ENCODE measurements at regions not wholly inside any gene's neighbourhood (a gene's known extent, or its start where the extent isn't known, plus 50 kb on each side); places are given as distances from the start of the nearest gene placed in this dataset.

DNA sequence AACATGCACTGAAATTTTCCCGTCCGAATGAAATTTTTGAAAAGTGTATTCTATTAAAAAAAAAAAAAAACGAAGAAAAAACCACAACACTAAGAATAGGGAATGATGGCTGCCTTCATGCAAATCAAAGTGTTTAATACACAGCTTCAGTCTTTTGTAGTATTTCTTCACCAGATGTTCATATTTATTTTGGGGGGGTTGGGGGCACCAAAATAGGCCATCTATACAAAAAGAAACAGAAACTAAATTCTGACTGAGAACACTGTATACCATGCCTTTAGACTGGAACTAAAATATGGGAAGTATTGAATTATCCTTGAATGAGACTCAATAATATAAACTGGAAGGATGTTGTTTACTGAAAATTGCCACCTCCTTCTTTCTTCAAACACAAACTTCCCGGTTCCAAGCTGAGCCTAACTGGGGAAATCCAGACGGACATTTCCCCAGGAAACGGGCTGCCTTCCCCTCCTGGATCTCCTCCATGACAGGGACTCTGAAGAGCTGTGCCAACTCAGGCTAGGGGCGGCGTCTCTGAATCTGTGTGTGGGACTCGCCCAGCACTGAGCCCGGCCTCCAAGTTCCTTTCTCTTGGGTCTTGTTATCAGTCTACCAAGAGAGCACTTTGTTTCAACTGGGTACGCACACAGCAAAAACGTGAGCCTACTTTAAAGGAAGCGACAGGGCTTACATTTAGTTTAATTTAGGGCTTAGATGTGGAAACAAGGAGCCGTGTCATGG, 511.3 kb upstream of the ADAMTS16 start:
- no peak for DNase-seq (ENCODE audit: low read depth in 2 of 2)

GRCh38 chr5:4630031-4630430, 510.1 kb upstream of the ADAMTS16 start:
- DNase-seq (ENCODE audit: low read depth in 2 of 2): no peak

- DNase-seq (ENCODE audit: low read depth in 2 of 2): no peak
Observed at GRCh38 chr5:4634342-4634741, 505.8 kb upstream of the ADAMTS16 start.

DNA sequence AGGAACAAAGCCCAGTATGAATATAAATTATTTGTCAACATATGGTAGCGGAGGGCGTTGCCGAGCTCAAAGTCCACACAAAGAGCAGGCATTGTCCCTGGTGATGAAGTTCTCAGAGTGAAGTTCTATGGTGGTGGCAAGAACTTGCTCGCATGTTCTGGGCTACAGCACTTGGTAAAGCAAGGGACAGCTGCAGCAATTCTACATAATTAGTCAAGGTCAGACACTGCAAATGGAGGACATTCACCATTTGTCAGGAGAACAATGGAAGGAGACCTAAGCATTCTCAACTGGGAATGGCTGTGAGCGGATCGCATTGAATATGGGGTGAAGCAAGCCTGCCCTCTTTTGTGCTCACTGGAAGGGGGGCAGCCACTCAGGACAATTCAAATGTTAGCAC, 503.8 kb upstream of the ADAMTS16 start:
- no peak for DNase-seq (ENCODE audit: low read depth in 2 of 2)

GRCh38 chr5:4639946-4640345, 500.2 kb upstream of the ADAMTS16 start:
- DNase-seq (ENCODE audit: low read depth in 2 of 2): no peak

- DNase-seq (ENCODE audit: low read depth in 2 of 2): no peak
Observed at GRCh38 chr5:4640795-4641194, 499.3 kb upstream of the ADAMTS16 start.

GRCh38 chr5:4642525-4642924, 497.6 kb upstream of the ADAMTS16 start:
- DNase-seq (ENCODE audit: low read depth in 2 of 2): no peak

GRCh38 chr5:4643190-4643589, 496.9 kb upstream of the ADAMTS16 start:
- no peak for DNase-seq (ENCODE audit: low read depth in 2 of 2)

DNA sequence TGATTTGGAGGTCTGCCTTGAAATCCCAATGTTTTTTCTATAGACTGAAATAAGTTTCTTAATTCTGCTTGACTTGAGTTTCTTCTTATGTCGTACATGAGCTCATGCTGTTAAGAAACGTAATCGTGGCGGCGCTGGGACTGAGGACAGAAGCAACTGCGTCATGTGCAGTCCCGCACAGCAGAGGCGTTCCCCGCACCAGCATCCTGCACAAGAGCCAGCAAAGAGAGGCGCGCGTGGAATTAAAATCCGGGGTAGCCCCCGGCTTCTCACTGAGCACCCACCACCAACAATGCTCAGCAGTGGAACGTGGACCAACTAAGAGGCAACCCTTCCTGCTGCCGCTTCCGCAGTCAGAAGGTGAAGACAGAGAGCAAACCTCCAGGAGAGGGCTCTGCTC, 496.2 kb upstream of the ADAMTS16 start:
- no peak for DNase-seq (ENCODE audit: low read depth in 2 of 2)

DNA sequence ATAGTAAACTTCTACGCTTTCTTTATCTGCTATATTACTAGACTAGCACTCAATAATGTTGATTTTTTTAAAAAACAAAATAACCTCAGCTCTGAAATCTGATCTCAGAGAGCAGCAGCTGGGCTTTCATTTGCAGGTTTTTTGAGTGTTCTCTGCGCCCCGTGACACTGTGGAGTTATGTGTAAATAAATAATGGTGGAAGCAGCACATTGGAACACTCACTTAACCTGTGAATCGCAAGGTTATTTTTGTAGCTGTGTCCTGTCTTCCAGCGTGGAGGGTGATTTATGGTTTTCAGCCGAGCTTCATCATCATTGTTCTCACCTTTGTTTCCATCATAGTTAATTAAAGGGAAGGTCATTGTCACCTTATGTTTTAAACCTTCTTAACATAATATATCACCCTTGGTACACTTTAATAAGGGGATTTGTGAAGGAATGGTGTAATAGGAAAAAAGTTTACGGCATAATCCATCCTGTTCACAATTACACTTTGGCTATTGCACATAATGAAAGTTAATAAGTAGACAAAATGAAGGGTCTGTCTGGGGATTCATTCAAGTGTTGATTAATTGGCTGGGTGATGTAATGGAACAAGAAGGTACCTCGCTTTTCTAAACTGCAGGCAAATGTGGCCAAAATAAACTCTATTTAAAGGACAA, 493.3 kb upstream of the ADAMTS16 start:
- no peak for DNase-seq (ENCODE audit: low read depth in 2 of 2)

GRCh38 chr5:4647955-4648354, 492.2 kb upstream of the ADAMTS16 start:
- no peak for DNase-seq (ENCODE audit: low read depth in 2 of 2)

DNA sequence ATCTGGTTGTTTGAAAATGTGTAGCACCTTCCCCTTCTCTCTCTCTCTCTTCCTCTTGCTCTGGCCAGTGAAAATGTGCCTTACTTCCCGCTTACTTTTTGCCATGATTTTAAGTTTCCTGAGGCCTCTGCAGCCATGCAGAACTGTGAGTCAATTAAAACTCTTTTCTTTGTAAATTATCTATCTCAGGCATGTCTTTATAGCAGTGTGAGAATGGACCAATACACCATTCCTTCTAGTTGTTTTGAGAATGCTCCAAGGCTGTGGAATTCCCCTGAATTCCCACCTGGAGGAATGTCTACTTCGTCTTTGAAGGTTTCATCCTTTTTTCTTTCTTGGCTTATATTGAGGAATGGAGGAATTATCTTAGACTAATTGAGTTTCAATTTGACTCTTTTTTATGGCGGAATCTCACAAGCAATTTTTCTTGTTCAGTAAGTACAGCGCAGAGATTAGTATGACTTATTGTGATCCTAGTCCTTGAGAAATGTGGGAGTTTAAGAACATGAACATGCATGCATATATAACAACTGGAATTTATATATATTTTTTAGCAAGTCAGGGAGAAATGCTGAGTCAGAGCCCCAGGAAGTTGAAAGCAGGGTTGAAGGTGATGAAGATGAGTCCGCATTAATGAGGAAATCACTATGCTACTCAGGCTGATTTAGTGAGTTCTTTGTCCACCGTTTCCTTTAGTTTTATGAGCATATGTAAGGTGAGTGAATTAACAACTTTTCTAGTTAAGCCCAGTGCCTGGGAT, 488.1 kb upstream of the ADAMTS16 start:
- DNase-seq (ENCODE audit: low read depth in 2 of 2): no peak

DNA sequence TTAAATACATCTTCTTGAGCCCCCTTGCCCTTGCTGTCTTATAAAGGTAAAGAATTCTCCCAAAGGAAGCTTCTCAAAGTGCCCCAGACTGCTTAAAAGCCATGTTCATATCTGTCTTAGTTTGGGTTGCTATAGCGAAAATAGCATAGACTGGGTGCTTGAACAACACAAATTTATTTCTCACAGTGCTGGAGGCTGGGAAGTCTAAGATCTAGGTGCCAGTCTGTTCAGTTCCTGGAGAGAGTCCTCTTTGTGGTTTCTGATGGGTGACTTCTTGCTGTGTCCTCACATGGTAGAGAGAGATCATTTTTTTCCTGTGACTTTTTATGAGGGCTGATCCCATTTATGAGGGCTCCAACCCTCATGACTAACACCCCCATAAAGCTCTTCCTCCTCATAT, 486.7 kb upstream of the ADAMTS16 start:
- no peak for DNase-seq (ENCODE audit: low read depth in 2 of 2)

GRCh38 chr5:4659851-4660250, 480.3 kb upstream of the ADAMTS16 start:
- no peak for DNase-seq (ENCODE audit: low read depth in 2 of 2)

GRCh38 chr5:4661326-4661725, 478.8 kb upstream of the ADAMTS16 start:
- DNase-seq (ENCODE audit: low read depth in 2 of 2): no peak

- DNase-seq (ENCODE audit: low read depth in 2 of 2): no peak
Observed at GRCh38 chr5:4661836-4662235, 478.3 kb upstream of the ADAMTS16 start.

DNA sequence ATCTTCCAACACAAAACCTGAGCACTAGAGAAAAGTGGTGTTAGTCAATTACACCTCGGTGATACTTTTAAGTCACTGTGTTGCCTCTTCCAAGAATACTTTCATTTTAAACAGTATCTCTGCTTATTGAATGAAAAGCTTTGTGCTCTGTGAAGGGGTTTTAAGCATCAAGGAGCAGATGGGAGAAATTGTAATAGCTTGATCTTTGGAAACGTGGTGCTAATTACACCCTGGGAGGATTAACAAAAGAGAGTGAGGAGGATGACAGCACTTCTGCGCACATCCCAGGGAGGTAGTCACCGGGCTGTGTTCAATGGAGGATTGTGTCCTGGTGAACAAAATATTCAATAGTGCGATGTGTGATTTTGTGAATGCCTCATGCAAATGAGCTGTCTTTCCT, 477.4 kb upstream of the ADAMTS16 start:
- DNase-seq (ENCODE audit: low read depth in 2 of 2): no peak

DNA sequence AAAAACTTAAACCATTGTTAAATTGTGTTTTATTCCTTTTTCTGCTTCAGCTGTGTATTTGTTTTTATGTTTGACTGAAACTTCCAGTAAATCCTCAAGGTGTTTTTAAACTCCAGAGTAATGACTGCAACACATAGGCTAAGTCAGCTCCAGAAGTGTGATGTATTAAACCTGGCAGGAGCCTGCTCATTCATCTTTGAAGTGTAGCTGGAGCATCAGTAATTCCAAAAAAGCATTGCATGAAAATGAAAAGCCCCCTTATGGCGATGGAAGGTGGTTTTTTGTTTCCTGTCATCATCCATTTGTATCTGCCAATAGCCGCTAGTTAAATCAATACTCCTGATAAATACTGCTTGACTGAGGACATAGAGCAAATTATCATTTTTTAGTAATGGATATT, 474.2 kb upstream of the ADAMTS16 start:
- no peak for DNase-seq (ENCODE audit: low read depth in 2 of 2)

DNA sequence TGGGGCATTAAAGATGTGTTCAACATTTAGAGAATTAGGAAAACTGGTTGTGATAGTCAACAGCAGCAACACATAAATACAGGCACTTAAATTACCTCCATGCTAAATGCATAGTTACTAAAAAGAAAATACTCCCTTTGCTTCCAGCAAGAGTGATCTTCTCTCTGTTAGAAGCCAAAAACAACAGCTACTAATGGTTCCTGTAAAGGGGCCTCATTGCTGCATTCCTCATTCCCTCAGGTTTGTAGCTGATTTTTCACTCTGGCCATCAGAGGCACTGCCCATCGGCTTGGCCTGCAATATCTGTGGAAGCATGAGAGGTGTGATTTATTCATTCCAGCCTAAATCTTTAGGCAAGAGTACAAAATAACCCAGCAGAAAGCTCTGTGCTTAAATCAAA, 466.0 kb upstream of the ADAMTS16 start:
- no peak for DNase-seq (ENCODE audit: low read depth in 2 of 2)

GRCh38 chr5:4676934-4677333, 463.2 kb upstream of the ADAMTS16 start:
- no peak for DNase-seq (ENCODE audit: low read depth in 2 of 2)

DNA sequence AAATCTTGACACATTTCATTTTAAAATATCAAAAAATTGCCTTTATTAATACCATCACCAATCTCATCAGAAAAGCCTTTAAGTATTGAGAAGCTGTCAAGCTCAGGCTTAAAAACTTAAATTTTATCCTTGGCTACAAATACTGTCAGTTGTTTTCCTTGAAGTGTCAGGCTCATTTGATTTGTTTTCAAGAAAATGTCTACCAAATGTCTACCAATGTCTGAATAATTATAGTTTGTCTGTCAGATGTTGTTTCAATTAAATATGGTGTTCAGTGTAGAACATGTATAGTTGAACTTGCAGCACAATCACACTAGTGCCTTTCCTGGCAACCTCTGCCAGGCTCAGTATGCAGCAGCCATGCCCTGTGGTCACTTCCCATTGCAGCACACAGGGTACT, 455.2 kb upstream of the ADAMTS16 start:
- no peak for DNase-seq (ENCODE audit: low read depth in 2 of 2)

DNA sequence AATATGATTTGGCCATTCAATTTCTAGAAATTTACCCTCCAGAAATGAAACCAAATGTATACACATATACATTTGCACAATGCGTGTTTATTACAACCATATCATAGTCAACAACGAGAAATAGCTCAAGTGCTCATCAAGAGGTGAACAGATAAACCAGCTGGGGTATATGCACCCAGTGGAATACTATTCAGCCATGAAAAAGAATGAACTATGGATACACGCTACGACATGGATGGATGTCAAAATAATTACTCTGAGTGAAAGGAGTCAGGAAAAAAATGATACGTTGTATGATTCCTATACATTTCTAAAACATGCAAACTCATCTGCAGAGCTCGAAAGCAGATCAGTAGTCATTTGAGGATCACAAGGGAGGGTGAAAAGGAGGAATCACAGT, 441.5 kb upstream of the ADAMTS16 start:
- DNase-seq (ENCODE audit: low read depth in 2 of 2): no peak

- DNase-seq (ENCODE audit: low read depth in 2 of 2): no peak
Observed at GRCh38 chr5:4699592-4699991, 440.5 kb upstream of the ADAMTS16 start.
